ENCODE measurements at regions not wholly inside any gene's neighbourhood (a gene's known extent, or its start where the extent isn't known, plus 50 kb on each side); places are given as distances from the start of the nearest gene placed in this dataset.
"Not testable (repeated sequence)": the region's sequence is repeated elsewhere in the genome, so short reads cannot be mapped to it uniquely, and the experiment has no call there.

GRCh38 chr3:34890247-34890646 lies 749.1 kb upstream of the ARPP21 start:
- no peak for DNase-seq (ENCODE audit: low read depth in 4 of 4, low spot score in 2 of 4)

DNA sequence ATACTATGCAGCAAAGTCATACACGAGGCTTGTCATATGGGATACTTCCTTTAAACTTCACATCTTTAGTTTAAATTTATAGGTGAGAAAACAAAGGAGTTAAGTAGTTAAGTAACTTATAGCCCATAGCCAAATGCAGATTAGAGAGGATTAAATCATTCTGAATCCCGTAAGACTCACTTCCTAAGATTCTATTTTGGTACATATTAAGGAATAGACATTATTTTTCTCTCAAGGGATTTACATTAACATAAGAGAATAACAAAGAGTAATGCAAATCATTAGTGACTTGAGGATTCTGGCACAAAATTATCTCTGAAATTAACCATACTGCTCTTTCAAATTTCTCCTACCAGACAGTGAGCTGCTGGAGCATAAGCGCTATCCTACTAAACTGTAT lies 747.4 kb upstream of the ARPP21 start:
- DNase-seq (ENCODE audit: low read depth in 4 of 4, low spot score in 2 of 4) = no peak

DNA sequence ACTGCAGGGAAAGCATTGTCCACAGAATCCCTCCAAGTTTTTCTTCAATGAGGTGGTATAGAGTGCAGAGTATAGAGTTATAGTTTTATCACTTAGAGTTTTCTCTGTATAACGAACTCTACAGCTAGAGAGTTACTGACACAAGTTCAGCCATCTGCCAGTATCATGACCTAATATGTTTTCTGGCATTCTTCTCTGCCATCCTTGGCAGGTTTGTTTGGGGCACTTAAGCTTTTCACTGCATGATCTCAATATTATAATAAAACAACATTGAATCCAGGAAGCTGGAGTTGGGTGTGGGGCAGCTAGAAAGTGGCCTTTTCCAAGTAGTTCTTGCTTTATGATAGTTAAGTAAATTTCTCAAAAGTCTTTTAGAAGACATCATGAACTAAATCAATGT lies 743.5 kb upstream of the ARPP21 start:
- DNase-seq (ENCODE audit: low read depth in 4 of 4, low spot score in 2 of 4) = no peak

DNA sequence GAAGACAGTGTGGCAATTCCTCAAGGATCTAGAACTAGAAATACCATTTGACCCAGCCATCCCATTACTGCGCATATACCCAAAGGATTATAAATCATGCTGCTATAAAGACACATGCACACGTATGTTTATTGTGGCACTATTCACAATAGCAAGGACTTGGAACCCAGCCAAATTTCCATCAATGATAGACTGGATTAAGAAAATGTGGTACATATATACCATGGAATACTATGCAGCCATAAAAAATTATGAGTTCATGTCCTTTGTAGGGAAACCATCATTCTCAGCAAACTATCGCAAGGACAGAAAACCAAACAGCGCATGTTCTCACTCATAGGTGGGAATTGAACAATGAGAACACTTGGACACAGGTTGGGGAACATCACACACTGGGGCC lies 729.6 kb upstream of the ARPP21 start:
- not testable (repeated sequence) for DNase-seq (ENCODE audit: low read depth in 4 of 4, low spot score in 2 of 4)

GRCh38 chr3:34919025-34919424 lies 720.3 kb upstream of the ARPP21 start:
- no peak for DNase-seq (ENCODE audit: low read depth in 4 of 4, low spot score in 2 of 4)

GRCh38 chr3:34920806-34921205 lies 718.5 kb upstream of the ARPP21 start:
- no peak for DNase-seq (ENCODE audit: low read depth in 4 of 4, low spot score in 2 of 4)

DNA sequence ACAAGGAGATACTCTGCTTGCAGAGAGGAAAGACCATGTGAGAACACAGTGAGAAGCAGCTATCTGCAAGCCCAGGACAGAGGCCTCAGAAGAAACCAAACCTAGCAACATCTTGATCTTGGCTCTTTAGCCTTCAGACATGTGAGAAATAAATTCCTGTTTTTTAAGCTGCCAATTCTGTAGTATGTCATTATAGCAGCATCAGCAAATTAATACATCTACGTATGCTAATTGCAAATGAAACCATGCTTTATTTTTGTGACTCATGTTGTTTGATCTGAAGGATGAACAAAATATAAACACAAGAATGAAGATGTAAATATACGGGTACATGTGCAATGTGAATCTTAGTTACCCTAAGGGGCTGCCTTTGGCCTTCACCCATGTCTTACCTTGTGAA lies 714.4 kb upstream of the ARPP21 start:
- DNase-seq (ENCODE audit: low read depth in 4 of 4, low spot score in 2 of 4) = no peak

- peak in 3 of 4 donors; percentile 5 to 27 (median 21) for DNase-seq (ENCODE audit: low read depth in 4 of 4, low spot score in 2 of 4)
These were observed 713.5 kb upstream of the ARPP21 start for GRCh38 chr3:34925851-34926250.

DNA sequence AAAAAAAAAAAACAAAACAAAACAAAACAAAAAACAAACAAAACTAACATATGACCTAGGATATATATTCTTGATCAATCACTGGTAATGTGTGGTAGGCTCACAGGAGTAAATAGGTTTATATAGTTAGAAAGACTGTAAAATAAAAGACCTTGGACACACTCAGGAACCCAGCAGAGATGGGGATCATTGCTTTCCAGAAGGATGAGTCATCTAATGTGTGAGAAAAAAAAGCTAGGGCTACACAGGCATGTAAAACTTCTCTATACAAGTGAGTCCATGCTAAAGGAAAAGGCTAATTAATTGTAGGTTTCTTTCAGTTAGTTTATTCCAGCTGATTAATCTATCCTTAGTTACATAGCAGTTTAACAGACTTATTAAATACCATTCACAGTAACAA lies 710.3 kb upstream of the ARPP21 start:
- DNase-seq (ENCODE audit: low read depth in 4 of 4, low spot score in 2 of 4) = no peak

DNA sequence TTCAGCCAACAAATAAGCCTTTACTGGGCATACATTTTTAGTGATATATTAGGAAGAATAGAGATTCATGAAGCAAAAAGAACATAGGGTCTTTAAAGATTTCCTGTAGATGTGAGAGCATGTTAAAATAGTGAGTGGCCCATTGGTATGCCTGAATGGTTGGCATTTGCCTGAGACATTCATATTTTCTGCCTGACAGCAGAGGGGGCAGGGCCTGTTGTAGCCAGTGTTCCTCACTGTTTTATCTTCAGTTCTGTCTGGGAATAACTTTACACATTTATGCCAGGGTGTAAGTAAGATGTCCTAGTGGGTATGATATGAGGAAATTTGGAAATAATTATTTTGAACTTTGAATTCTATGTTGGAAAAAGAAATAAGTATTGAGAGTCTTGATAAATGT lies 704.7 kb upstream of the ARPP21 start:
- no peak for DNase-seq (ENCODE audit: low read depth in 4 of 4, low spot score in 2 of 4)

GRCh38 chr3:34938784-34939183 lies 700.5 kb upstream of the ARPP21 start:
- no peak for DNase-seq (ENCODE audit: low read depth in 4 of 4, low spot score in 2 of 4)

- no peak for DNase-seq (ENCODE audit: low read depth in 4 of 4, low spot score in 2 of 4)
These were observed 697.1 kb upstream of the ARPP21 start for GRCh38 chr3:34942256-34942655.

GRCh38 chr3:34947834-34948233 lies 691.5 kb upstream of the ARPP21 start:
- DNase-seq (ENCODE audit: low read depth in 4 of 4, low spot score in 2 of 4) = no peak

GRCh38 chr3:34948517-34948916 lies 690.8 kb upstream of the ARPP21 start:
- no peak for DNase-seq (ENCODE audit: low read depth in 4 of 4, low spot score in 2 of 4)

GRCh38 chr3:34955680-34956079 lies 683.6 kb upstream of the ARPP21 start:
- no peak for DNase-seq (ENCODE audit: low read depth in 4 of 4, low spot score in 2 of 4)

DNA sequence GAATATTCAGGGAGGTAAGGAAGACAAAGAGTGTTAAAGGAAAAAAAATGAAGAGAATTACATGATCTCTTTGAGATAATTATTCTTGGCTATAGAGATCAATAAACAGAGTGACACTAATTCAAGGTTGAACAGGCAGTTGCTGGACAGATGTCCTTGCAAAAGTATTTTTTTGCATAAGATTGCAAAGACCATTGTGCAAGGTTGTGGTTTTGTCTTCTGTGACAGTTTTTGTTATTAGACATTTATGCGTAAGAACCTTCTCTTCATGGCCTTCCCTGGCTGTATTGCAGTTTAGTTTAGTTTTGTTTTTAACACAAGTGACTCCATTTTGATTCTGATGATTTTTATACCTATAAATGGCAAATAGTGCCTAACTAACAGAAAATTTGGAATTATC lies 682.8 kb upstream of the ARPP21 start:
- no peak for DNase-seq (ENCODE audit: low read depth in 4 of 4, low spot score in 2 of 4)

GRCh38 chr3:34957677-34958076 lies 681.6 kb upstream of the ARPP21 start:
- DNase-seq (ENCODE audit: low read depth in 4 of 4, low spot score in 2 of 4) = no peak

DNA sequence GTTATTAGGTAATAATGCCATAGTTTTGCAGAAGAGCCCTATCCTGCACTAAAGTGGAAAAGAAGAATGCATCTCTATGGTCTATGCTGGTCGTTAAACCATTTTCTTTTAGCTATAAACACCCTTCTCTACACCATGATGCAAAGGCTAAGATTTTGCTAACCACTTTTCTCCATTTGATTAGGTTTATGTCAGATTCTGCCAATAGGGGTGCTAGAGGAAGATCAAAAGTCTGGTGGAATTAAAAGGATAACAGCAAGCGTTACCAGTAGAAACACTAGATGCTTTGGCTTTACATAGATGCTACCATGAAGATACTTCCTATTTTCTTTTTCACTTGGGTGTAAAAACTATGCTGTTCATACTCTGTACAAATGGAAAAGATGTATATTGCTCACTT lies 669.8 kb upstream of the ARPP21 start:
- DNase-seq (ENCODE audit: low read depth in 4 of 4, low spot score in 2 of 4) = no peak

- DNase-seq (ENCODE audit: low read depth in 4 of 4, low spot score in 2 of 4) = no peak
These were observed 666.8 kb upstream of the ARPP21 start for GRCh38 chr3:34972481-34972880.

GRCh38 chr3:34973586-34973985 lies 665.7 kb upstream of the ARPP21 start:
- DNase-seq (ENCODE audit: low read depth in 4 of 4, low spot score in 2 of 4) = no peak

GRCh38 chr3:34983631-34984030 lies 655.7 kb upstream of the ARPP21 start:
- no peak for DNase-seq (ENCODE audit: low read depth in 4 of 4, low spot score in 2 of 4)

- no peak for DNase-seq (ENCODE audit: low read depth in 4 of 4, low spot score in 2 of 4)
These were observed 651.0 kb upstream of the ARPP21 start for GRCh38 chr3:34988296-34988695.

GRCh38 chr3:34995796-34996430 lies 643.4 kb upstream of the ARPP21 start:
- no peak for DNase-seq (ENCODE audit: low read depth in 4 of 4, low spot score in 2 of 4)

Data from left renal cortex interstitium (tissue), 4 donors.